ENCODE measurements at regions not wholly inside any gene's neighbourhood (a gene's known extent, or its start where the extent isn't known, plus 50 kb on each side); places are given as distances from the start of the nearest gene placed in this dataset.

DNA sequence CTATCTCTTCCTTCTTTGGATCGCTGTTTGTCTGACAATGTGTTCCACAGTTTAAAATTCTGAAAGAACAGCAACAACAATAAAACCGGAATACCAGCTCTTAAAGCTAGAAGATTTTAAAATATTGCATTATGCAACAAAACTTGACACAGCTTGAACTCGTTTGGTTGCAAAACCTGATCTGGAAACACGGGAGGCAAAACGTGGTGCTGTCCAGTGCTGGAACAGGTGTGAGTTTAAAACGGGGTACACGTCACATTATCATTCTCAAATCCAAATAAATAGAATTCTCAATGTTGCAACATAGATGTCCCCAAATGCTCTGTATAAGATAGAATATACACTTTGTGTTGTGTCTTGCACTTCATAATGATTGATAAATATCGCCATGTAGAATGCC is 110.9 kb upstream of the LYSMD4 start:
- TF ChIP-seq, protein P1, sequence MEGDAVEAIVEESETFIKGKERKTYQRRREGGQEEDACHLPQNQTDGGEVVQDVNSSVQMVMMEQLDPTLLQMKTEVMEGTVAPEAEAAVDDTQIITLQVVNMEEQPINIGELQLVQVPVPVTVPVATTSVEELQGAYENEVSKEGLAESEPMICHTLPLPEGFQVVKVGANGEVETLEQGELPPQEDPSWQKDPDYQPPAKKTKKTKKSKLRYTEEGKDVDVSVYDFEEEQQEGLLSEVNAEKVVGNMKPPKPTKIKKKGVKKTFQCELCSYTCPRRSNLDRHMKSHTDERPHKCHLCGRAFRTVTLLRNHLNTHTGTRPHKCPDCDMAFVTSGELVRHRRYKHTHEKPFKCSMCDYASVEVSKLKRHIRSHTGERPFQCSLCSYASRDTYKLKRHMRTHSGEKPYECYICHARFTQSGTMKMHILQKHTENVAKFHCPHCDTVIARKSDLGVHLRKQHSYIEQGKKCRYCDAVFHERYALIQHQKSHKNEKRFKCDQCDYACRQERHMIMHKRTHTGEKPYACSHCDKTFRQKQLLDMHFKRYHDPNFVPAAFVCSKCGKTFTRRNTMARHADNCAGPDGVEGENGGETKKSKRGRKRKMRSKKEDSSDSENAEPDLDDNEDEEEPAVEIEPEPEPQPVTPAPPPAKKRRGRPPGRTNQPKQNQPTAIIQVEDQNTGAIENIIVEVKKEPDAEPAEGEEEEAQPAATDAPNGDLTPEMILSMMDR (IDR thresholded peaks at IDR 0.05; ENCODE audit: low read length), result no peak
- no peak for TF ChIP-seq EZH2 (optimal IDR thresholded peaks at IDR 0.05; ENCODE audit: low read depth, low read length)
